ENCODE measurements at regions not wholly inside any gene's neighbourhood (a gene's known extent, or its start where the extent isn't known, plus 50 kb on each side); places are given as distances from the start of the nearest gene placed in this dataset.

DNA sequence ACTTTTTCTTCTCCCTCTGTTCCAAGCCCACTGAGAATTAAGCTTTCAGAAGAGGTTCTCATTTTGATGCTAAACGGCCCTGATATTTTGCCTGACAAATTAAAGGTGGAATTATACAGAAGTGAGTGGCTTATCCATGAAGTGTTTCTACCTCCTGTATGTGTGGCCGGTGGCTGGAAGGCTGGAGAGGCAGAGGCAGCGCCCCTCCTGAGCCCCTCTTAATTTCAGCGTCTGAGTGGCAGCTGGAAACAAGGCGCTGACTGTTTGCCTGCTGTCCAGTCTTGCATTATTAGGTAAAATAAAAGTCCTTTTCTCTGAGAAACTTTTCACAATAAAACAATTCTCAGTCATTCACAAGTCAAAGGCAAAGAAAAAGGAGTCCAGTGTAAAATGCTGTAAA, 685.7 kb downstream of the MCTP2 start:
- H3K4me3 Mint-ChIP-seq: no peak overlapping the region

DNA sequence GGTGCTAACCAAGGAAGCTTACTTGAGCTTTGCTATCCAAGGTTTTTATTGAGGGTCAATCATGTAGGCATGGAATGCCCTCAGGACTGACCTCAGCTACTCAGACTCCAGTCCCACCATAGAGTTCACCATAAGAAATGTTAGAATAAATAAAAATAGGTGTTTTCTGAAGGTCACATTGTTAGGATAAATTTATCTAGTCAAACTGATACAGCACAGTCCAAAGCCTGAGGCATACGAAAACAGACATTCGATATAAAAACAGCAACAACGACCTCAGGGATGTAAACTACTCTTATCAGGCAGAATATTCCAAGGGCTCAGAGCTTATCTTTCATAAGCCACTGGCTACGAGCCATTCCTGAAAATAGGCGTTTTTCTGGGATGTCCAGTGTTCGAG, 690.6 kb downstream of the MCTP2 start:
- H3K4me3 Mint-ChIP-seq: no peak overlapping the region
- no peaks in the 10 kb centered on the region for H3K36me3 Mint-ChIP-seq (ENCODE audit: low read depth)
- H3K27me3 Mint-ChIP-seq (ENCODE audit: low read depth): no peaks in the 10 kb centered on the region
- H3K4me1 Mint-ChIP-seq (ENCODE audit: low read depth): no peaks in the 10 kb centered on the region
- H3K9me3 Mint-ChIP-seq: peaks cover 4% of the 10 kb centered on the region
- no peak overlapping the region for H3K27ac Mint-ChIP-seq
- DNase-seq (ENCODE audit: low spot score): no peak

More for the DNA sequence above, 685.7 kb downstream of the MCTP2 start:
- Mint-ChIP-seq H3K36me3 (ENCODE audit: low read depth) (no peaks in the 10 kb centered on the region), H3K27me3 (ENCODE audit: low read depth) (no peaks in the 10 kb centered on the region), H3K9me3 (peaks cover 4% of the 10 kb centered on the region), H3K4me1 (ENCODE audit: low read depth) (no peaks in the 10 kb centered on the region), H3K27ac (no peak overlapping the region)
- DNase-seq (ENCODE audit: low spot score): no peak

DNA sequence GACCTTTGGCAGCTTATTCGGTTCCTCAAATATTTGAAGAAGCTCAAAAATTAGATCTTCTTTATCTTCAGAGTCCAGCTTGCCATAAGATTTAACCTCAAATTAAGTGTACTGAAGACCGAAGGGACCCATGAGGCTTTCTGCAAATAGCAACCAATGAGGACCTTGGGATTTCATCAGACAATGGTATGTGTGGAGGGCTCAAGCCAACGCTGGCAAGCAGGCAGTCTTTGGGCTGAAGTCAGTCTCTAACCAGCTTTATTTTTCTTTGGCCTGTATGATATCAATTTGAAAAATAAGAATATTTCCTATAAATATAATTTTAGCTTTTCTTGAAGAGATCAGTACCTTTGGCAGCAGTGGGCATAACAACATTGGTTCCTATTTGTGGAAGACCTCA, 692.7 kb downstream of the MCTP2 start:
- H3K4me3 Mint-ChIP-seq: no peak overlapping the region
- no peaks in the 10 kb centered on the region for H3K4me1 Mint-ChIP-seq (ENCODE audit: low read depth)
- H3K9me3 Mint-ChIP-seq: peaks cover 4% of the 10 kb centered on the region
- no peaks in the 10 kb centered on the region for H3K36me3 Mint-ChIP-seq (ENCODE audit: low read depth)
- no peak for DNase-seq (ENCODE audit: low spot score)
- H3K27me3 Mint-ChIP-seq (ENCODE audit: low read depth): no peaks in the 10 kb centered on the region
- H3K27ac Mint-ChIP-seq: no peak overlapping the region

DNA sequence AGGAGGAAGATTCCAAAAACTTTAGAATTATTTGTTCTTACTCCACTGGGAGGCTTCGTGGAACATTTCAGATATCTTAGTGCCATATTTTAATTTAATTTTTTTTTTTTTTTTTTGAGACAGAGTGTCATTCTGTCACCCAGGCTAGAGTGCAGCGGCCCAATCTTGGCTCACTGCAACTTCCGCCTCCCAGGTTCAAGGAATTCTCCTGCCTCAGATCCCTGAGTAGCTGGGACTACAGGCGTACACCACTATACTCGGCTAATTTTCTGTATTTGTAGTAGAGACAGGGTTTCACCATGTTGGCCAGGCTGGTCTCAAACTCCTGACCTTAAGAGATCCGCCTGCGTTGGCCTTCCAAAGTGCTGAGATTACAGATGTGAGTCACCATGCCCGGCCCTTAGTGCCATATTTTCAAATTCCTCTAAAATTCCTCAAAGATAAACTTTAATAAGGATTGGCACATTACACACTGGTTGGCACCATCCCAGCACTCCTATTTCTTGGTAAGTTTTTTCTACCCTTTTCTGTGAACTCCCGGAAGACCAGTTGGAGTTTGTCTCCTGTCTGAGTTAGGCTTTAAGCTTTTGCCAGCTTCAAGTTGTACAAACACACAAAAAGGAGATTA, 693.7 kb downstream of the MCTP2 start:
- Mint-ChIP-seq H3K27ac (no peak overlapping the region), H3K4me1 (ENCODE audit: low read depth) (no peaks in the 10 kb centered on the region), H3K4me3 (no peak overlapping the region), H3K27me3 (ENCODE audit: low read depth) (no peaks in the 10 kb centered on the region), H3K36me3 (ENCODE audit: low read depth) (no peaks in the 10 kb centered on the region), H3K9me3 (peaks cover 4% of the 10 kb centered on the region)
- no peak for DNase-seq (ENCODE audit: low spot score)

DNA sequence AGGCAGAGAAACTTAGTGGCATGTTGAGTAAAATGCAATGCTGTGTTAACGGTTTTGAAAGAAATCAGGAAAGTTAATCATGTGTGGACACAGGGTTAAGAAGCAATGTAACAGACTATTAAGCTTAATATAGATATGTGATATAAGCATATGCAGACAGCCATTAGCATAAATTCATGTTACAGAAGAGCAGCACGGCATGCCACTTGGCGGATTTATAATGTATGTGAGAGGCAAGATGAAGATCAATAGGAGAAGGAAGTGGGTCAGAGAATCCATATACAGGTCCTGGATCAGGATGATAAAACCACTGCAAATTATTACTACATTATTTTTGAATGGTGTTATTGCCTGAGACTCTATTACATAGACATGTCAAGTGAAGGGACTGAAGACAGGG, 694.3 kb downstream of the MCTP2 start:
- H3K4me1 Mint-ChIP-seq (ENCODE audit: low read depth): no peaks in the 10 kb centered on the region
- no peak overlapping the region for H3K4me3 Mint-ChIP-seq
- H3K36me3 Mint-ChIP-seq (ENCODE audit: low read depth): no peaks in the 10 kb centered on the region
- H3K27ac Mint-ChIP-seq: no peak overlapping the region
- H3K9me3 Mint-ChIP-seq: peaks cover 4% of the 10 kb centered on the region
- no peak for DNase-seq (ENCODE audit: low spot score)
- no peaks in the 10 kb centered on the region for H3K27me3 Mint-ChIP-seq (ENCODE audit: low read depth)

DNA sequence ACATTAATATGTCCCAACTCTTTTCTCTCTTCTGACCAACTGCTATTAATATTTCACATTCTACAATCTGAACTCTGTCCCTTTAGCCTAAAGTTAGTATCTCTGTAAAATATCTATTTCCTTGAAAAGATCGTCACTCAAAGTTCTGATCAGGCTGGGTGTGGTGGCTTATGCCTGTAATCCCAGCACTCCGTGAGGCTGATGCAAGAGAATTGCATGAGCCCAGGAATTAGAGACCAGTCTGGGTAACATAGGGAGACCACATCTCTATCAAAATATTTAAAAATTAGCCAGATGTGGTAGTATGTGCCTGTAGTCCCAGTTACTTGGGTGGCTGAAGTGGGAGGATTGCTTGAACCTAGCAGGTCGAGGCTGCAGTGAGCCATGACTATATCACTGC, 695.6 kb downstream of the MCTP2 start:
- no peak overlapping the region for H3K27ac Mint-ChIP-seq
- H3K36me3 Mint-ChIP-seq (ENCODE audit: low read depth): no peaks in the 10 kb centered on the region
- H3K9me3 Mint-ChIP-seq: peaks cover 4% of the 10 kb centered on the region
- no peaks in the 10 kb centered on the region for H3K4me1 Mint-ChIP-seq (ENCODE audit: low read depth)
- no peak overlapping the region for H3K4me3 Mint-ChIP-seq
- no peaks in the 10 kb centered on the region for H3K27me3 Mint-ChIP-seq (ENCODE audit: low read depth)
- DNase-seq (ENCODE audit: low spot score): no peak

DNA sequence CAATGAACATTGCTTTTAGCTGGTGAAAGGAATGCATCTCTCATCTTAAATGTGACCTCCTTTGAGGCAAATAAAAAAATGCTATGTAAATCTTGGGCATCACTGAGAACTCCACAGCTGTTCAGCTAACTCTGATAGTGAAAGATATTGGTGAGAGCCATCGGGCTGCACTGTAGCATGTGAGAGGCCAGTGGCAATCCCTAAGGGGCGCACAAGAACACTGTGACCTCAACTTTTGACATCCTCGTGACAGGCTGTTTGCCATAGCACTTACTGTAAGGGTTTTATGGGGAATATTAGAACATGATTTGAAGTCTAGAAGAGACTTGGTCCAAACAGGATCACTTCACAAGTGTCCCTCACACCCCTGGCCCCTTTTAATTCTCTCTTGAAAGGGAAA, 697.9 kb downstream of the MCTP2 start:
- no peaks in the 10 kb centered on the region for H3K4me1 Mint-ChIP-seq (ENCODE audit: low read depth)
- H3K27ac Mint-ChIP-seq: no peak overlapping the region
- no peaks in the 10 kb centered on the region for H3K36me3 Mint-ChIP-seq (ENCODE audit: low read depth)
- no peak overlapping the region for H3K4me3 Mint-ChIP-seq
- DNase-seq (ENCODE audit: low spot score): no peak
- no peaks in the 10 kb centered on the region for H3K9me3 Mint-ChIP-seq
- H3K27me3 Mint-ChIP-seq (ENCODE audit: low read depth): no peaks in the 10 kb centered on the region

DNA sequence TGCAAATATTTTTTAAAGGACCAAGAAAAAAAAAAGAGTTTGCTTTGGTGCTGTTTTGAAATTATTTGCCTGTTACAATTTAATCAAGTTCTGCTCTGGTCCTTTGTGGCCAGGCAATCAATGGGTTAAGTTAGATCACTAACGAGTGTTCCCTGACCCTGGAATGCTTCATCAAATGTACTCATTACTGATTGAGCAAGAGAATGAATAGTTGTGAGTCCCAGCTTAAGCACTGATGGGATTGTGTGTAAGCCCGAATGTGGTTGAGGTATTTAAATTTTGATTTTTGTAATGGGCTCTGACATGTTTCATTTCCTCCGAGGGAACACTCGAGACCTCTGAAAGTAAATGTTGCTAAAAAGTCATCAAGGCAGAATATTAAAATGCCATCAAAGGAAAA, 699.1 kb downstream of the MCTP2 start:
- no peak for DNase-seq (ENCODE audit: low spot score)
- Mint-ChIP-seq H3K4me3 (no peak overlapping the region), H3K27ac (no peak overlapping the region), H3K4me1 (ENCODE audit: low read depth) (no peaks in the 10 kb centered on the region), H3K27me3 (ENCODE audit: low read depth) (no peaks in the 10 kb centered on the region), H3K9me3 (no peaks in the 10 kb centered on the region), H3K36me3 (ENCODE audit: low read depth) (no peaks in the 10 kb centered on the region)

DNA sequence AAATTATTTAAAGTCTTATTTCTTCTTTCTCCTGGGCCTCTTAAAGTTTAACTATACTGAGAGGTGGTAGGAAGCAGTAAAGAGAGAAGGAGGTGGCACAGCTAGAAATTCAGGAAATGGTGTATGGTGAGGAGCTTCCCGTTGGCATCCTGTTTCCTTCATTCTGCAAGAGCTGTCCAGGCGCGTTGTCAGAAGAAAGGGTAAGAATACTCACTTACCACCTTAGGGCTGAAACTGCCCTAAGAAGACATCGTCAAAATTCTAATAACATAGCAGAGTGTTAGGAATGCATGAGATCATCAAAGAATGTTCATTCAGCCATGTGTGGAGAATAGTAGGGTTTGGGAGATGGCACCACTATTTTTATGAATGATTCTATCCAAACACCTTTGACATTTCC, 699.6 kb downstream of the MCTP2 start:
- Mint-ChIP-seq H3K27me3 (ENCODE audit: low read depth) (no peaks in the 10 kb centered on the region), H3K4me1 (ENCODE audit: low read depth) (no peaks in the 10 kb centered on the region), H3K27ac (no peak overlapping the region), H3K9me3 (no peaks in the 10 kb centered on the region), H3K4me3 (no peak overlapping the region), H3K36me3 (ENCODE audit: low read depth) (no peaks in the 10 kb centered on the region)
- DNase-seq (ENCODE audit: low spot score): no peak

DNA sequence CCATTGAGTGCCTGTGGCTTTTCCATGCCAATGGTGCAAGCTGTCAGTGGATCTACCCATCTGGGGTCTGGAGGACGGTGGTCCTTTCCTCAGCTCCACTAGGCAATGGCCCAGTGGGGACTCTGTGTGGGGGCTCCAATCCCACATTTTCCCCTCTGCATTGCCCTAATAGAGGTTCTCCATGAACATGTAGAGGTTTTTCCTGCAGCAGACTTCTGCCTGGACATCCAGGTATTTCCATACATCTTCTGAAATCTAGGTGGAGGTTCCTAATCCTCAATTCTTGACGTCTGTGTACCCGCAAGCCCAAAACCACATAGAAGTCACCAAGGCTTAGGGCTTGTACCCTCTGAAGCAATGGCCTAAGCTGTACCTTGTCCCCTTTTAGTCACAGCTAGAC, 703.1 kb downstream of the MCTP2 start:
- Mint-ChIP-seq H3K9me3 (no peaks in the 10 kb centered on the region), H3K4me3 (no peak overlapping the region), H3K4me1 (ENCODE audit: low read depth) (no peaks in the 10 kb centered on the region), H3K27ac (no peak overlapping the region), H3K36me3 (ENCODE audit: low read depth) (no peaks in the 10 kb centered on the region), H3K27me3 (ENCODE audit: low read depth) (no peaks in the 10 kb centered on the region)
- DNase-seq (ENCODE audit: low spot score): no peak

DNA sequence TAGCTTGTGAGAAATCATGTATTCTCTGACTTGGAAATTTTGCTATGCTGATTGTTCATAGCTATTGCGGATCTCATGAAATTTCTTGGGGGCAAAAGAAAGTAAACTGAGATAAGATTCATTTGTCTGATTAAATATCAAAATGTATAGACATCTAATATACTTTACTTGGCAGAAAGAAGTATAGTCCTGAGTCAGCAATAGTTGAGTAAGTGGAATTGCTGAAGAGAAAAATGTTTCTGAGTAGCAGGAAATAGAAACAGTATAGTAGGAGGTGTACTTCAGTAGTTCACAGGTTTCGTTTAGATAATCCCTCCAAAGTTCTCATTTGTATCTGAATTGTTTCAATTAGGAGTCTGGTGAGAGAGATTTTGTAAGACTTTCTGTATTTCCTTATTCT, 705.9 kb downstream of the MCTP2 start:
- Mint-ChIP-seq H3K9me3 (no peaks in the 10 kb centered on the region), H3K4me3 (no peak overlapping the region), H3K27me3 (ENCODE audit: low read depth) (no peaks in the 10 kb centered on the region), H3K4me1 (ENCODE audit: low read depth) (no peaks in the 10 kb centered on the region), H3K36me3 (ENCODE audit: low read depth) (no peaks in the 10 kb centered on the region), H3K27ac (no peak overlapping the region)
- no peak for DNase-seq (ENCODE audit: low spot score)

DNA sequence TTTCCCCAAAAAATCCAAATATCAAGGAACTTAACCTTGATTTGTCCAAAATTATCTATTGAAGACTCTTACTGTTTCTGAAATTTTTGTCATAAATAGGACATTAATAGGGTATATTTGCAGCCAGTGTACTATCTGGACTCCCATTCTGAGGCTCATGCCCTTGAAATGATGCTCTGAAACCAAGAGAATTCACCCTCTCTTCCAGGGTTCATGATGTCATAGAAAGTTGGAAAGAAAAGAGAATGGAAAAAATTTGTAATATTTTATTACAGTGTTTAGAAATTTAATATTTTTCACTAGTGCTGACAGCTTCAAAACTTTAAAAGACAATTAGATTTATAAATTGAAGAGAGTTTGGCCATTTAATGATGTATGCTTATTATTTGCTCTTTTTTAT, 712.5 kb downstream of the MCTP2 start:
- H3K9me3 Mint-ChIP-seq: peaks cover 9% of the 10 kb centered on the region
- no peak for DNase-seq (ENCODE audit: low spot score)
- H3K27ac Mint-ChIP-seq: no peak overlapping the region
- no peaks in the 10 kb centered on the region for H3K36me3 Mint-ChIP-seq (ENCODE audit: low read depth)
- no peaks in the 10 kb centered on the region for H3K27me3 Mint-ChIP-seq (ENCODE audit: low read depth)
- no peak overlapping the region for H3K4me3 Mint-ChIP-seq
- no peaks in the 10 kb centered on the region for H3K4me1 Mint-ChIP-seq (ENCODE audit: low read depth)

DNA sequence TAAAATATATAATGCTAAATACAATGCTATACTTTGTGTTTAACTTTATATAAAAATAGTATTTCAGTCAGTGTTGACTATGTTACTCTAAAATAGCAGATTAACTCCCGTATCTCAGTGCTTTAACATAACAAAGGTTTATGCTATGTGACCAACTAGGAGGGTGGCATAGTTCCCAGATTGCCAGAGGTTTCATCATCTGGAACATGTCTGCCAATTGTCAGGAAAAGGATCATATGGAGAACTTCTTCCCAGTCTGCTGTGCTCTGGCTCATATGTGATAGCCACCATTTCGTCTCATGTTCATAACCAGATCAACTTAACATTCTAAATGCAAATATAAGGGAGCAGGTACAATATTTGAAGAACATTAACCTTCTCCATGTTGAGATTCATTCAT, 720.2 kb downstream of the MCTP2 start:
- Mint-ChIP-seq H3K27me3 (ENCODE audit: low read depth) (no peaks in the 10 kb centered on the region), H3K9me3 (peaks cover 19% of the 10 kb centered on the region), H3K27ac (no peak overlapping the region), H3K4me3 (no peak overlapping the region), H3K4me1 (ENCODE audit: low read depth) (no peaks in the 10 kb centered on the region), H3K36me3 (ENCODE audit: low read depth) (no peaks in the 10 kb centered on the region)
- DNase-seq (ENCODE audit: low spot score): no peak

DNA sequence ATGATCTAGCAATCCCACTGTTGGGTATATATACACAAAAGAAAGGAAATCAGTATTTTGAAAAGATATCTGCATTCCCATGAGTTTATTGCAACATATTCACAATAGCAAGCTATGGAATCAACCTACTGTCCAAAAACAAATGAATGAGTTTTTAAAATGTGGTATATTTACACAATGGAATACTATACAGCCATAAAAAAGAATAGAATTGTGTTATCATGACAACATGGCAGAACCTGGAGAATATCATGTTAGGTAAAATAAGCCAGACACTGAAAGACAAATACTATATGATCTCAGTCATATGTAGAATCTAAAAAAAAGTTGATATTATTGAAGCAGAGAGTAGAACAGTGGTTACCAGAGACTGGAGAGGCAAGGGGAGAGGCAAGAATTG, 732.6 kb downstream of the MCTP2 start:
- Mint-ChIP-seq H3K27ac (no peak overlapping the region), H3K9me3 (peaks cover 17% of the 10 kb centered on the region), H3K36me3 (ENCODE audit: low read depth) (no peaks in the 10 kb centered on the region), H3K4me1 (ENCODE audit: low read depth) (no peaks in the 10 kb centered on the region), H3K4me3 (no peak overlapping the region), H3K27me3 (ENCODE audit: low read depth) (no peaks in the 10 kb centered on the region)
- no peak for DNase-seq (ENCODE audit: low spot score)

DNA sequence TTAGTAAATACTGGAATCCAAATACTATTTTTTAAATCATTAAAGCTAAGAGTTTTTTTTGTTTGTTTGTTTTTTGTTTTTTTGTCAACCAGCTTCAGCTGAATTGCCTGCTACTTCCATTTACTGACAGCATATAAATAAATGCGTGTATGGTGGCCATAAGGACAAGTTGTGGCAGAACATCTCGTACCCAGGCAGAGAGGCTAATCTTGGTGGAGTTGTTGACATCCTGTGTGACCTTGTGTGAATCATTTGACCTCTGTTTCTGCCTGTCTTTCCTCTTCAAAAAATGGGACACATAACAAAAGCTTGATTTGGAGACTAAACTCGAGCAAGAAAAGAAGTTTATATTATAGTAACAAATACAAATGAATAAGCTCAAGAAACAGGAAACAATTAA, 734.2 kb downstream of the MCTP2 start:
- Mint-ChIP-seq H3K27me3 (ENCODE audit: low read depth) (no peaks in the 10 kb centered on the region), H3K36me3 (ENCODE audit: low read depth) (no peaks in the 10 kb centered on the region), H3K9me3 (peaks cover 15% of the 10 kb centered on the region), H3K27ac (no peak overlapping the region), H3K4me3 (no peak overlapping the region), H3K4me1 (ENCODE audit: low read depth) (no peaks in the 10 kb centered on the region)
- DNase-seq (ENCODE audit: low spot score): no peak
